ENCODE measurements at regions not wholly inside any gene's neighbourhood (a gene's known extent, or its start where the extent isn't known, plus 50 kb on each side); places are given as distances from the start of the nearest gene placed in this dataset.

DNA sequence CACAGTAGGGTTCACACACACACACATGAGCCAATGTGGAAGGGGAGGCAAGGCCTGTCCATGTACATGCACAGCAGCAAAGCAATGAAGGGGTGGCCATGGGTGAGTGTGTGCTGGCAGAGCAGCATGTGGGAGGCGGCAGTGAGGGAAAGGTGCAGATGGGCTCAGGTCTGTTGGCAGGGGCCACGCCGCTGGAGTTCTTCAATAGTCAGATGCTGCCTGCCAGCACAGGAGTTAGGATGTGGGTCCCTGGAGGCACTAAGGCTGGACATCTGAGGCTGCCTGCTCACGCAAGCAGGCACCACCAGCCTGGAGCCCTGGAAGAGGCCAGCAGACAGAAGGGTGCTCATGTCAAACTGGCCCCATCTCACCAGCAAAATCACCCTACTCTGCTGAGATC lies 1304.9 kb downstream of the DSC3 start:
- TF ChIP-seq, protein P1, sequence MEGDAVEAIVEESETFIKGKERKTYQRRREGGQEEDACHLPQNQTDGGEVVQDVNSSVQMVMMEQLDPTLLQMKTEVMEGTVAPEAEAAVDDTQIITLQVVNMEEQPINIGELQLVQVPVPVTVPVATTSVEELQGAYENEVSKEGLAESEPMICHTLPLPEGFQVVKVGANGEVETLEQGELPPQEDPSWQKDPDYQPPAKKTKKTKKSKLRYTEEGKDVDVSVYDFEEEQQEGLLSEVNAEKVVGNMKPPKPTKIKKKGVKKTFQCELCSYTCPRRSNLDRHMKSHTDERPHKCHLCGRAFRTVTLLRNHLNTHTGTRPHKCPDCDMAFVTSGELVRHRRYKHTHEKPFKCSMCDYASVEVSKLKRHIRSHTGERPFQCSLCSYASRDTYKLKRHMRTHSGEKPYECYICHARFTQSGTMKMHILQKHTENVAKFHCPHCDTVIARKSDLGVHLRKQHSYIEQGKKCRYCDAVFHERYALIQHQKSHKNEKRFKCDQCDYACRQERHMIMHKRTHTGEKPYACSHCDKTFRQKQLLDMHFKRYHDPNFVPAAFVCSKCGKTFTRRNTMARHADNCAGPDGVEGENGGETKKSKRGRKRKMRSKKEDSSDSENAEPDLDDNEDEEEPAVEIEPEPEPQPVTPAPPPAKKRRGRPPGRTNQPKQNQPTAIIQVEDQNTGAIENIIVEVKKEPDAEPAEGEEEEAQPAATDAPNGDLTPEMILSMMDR (IDR thresholded peaks at IDR 0.05; ENCODE audit: control extremely low read depth in 1 of 3, insufficient read depth in 1 of 3, low read depth in 1 of 3, low read length in 3 of 3) = no peak
- no peak for TF ChIP-seq RAD21 (IDR thresholded peaks at IDR 0.05 in 1 of 2, conservative IDR thresholded peaks at IDR 0.05 in 1 of 2; ENCODE audit: low read depth in 2 of 2, low read length in 2 of 2)
- TF ChIP-seq, protein P2, sequence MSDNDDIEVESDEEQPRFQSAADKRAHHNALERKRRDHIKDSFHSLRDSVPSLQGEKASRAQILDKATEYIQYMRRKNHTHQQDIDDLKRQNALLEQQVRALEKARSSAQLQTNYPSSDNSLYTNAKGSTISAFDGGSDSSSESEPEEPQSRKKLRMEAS (IDR thresholded peaks at IDR 0.05) = no peak
- TF ChIP-seq HDAC2 (IDR thresholded peaks at IDR 0.05; ENCODE audit: borderline replicate concordance in 1 of 2, low read depth in 2 of 2, low read length in 2 of 2) = no peak
- TF ChIP-seq EZH2 (IDR thresholded peaks at IDR 0.05; ENCODE audit: low read depth, low read length, severe bottlenecking) = no peak
- no peak for TF ChIP-seq NRF1 (IDR thresholded peaks at IDR 0.05; ENCODE audit: low read depth, low read length)
- TF ChIP-seq SUZ12 (IDR thresholded peaks at IDR 0.05; ENCODE audit: low read length) = no peak
- TF ChIP-seq, protein P3, sequence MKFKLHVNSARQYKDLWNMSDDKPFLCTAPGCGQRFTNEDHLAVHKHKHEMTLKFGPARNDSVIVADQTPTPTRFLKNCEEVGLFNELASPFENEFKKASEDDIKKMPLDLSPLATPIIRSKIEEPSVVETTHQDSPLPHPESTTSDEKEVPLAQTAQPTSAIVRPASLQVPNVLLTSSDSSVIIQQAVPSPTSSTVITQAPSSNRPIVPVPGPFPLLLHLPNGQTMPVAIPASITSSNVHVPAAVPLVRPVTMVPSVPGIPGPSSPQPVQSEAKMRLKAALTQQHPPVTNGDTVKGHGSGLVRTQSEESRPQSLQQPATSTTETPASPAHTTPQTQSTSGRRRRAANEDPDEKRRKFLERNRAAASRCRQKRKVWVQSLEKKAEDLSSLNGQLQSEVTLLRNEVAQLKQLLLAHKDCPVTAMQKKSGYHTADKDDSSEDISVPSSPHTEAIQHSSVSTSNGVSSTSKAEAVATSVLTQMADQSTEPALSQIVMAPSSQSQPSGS (IDR thresholded peaks at IDR 0.05; ENCODE audit: low read length) = no peak
- no peak for TF ChIP-seq TCF12 (IDR thresholded peaks at IDR 0.05; ENCODE audit: low read depth, low read length)
- TF ChIP-seq CEBPB (IDR thresholded peaks at IDR 0.05; ENCODE audit: low read depth, low read length) = no peak
- TF ChIP-seq TAF1 (IDR thresholded peaks at IDR 0.05; ENCODE audit: low read depth, low read length) = no peak
- TF ChIP-seq RFX5 (IDR thresholded peaks at IDR 0.05; ENCODE audit: borderline replicate concordance, low read depth, low read length) = no peak
- TF ChIP-seq CHD2 (IDR thresholded peaks at IDR 0.05; ENCODE audit: low read length) = no peak
- no peak for TF ChIP-seq USF2 (IDR thresholded peaks at IDR 0.05; ENCODE audit: low read length)
